WTC11 (cell line): ENCODE measurements at regions not wholly inside any gene's neighbourhood (a gene's known extent, or its start where the extent isn't known, plus 50 kb on each side); places are given as distances from the start of the nearest gene placed in this dataset.

ENCODE experiments used
- ATAC-seq: fragments of 200-7000 bp; cut with Tn5 transposase; 2 replicates; pipeline ENCODE4 v1.10.0; 2021; ENCODE audit warnings: mild to moderate bottlenecking, moderate library complexity
- CTCF ChIA-PET: fragments of 300-600 bp; sonication (Branson Sonifier 250); formaldehyde crosslinking; loops from one replicate; lab custom pipeline; 2021; ENCODE audit warnings: antibody characterized with exemption; lab: Charles Lee
- POLR2A ChIA-PET: fragments of 350-600 bp; sonication (Branson Sonifier 250); formaldehyde crosslinking; loops from one replicate; lab custom pipeline; 2021; ENCODE audit warnings: antibody characterized with exemption; lab: Charles Lee
- DNase-seq: peaks from one replicate; pipeline ENCODE4 v3.0.0; 2021; ENCODE audit warnings: low spot score
- H3K27ac Mint-ChIP-seq: 2 replicates; pipeline ENCODE4 v1.8.0; 2021; ENCODE audit warnings: mixed read lengths
- H3K27me3 Mint-ChIP-seq: 2 replicates; pipeline ENCODE4 v1.8.0; 2021; ENCODE audit warnings: low read depth, mild to moderate bottlenecking, moderate library complexity, mixed read lengths
- H3K36me3 Mint-ChIP-seq: 2 replicates; pipeline ENCODE4 v1.8.0; 2021; ENCODE audit warnings: mixed read lengths
- H3K4me1 Mint-ChIP-seq: 2 replicates; pipeline ENCODE4 v1.8.0; 2022; ENCODE audit warnings: mixed read lengths
- H3K4me3 Mint-ChIP-seq: 2 replicates; pipeline ENCODE4 v1.8.0; 2021; ENCODE audit warnings: mild to moderate bottlenecking, moderate library complexity, mixed read lengths
- H3K9me3 Mint-ChIP-seq: 2 replicates; pipeline ENCODE4 v1.8.0; 2021; ENCODE audit warnings: mixed read lengths
- CREM ChIP-seq: sonication (generic); formaldehyde crosslinking; IDR thresholded peaks from 2 replicates; pipeline ENCODE4 v1.8.1; 2022; ENCODE audit warnings: mild to moderate bottlenecking, missing genetic modification reagents, moderate library complexity
- ETV6 ChIP-seq: sonication (generic); formaldehyde crosslinking; IDR thresholded peaks from 2 replicates; pipeline ENCODE4 v1.8.1; 2022; ENCODE audit warnings: mild to moderate bottlenecking, missing genetic modification reagents
- KAT7 ChIP-seq: sonication (generic); formaldehyde crosslinking; IDR thresholded peaks from 2 replicates; pipeline ENCODE4 v1.8.1; 2023; ENCODE audit warnings: missing genetic modification reagents, mild to moderate bottlenecking, borderline replicate concordance
- NFATC4 ChIP-seq: fragments of 250-450 bp; sonication (Bioruptor Pico); IDR thresholded peaks from 2 replicates; pipeline ENCODE4 v1.9.0; 2021; ENCODE audit warnings: mild to moderate bottlenecking
- NR1H2 ChIP-seq: sonication (generic); formaldehyde crosslinking; IDR thresholded peaks from 2 replicates; pipeline ENCODE4 v1.9.0; 2021; ENCODE audit warnings: mild to moderate bottlenecking, moderate library complexity, missing genetic modification reagents
- NR3C1 ChIP-seq: sonication (generic); formaldehyde crosslinking; conservative IDR thresholded peaks from 2 replicates; pipeline ENCODE4 v1.8.1; 2023; ENCODE audit warnings: low read depth, mild to moderate bottlenecking, missing genetic modification reagents
- PRRX2 ChIP-seq: fragments of 250-450 bp; sonication (Bioruptor Pico); IDR thresholded peaks from 2 replicates; pipeline ENCODE4 v1.8.0; 2021; ENCODE audit warnings: mild to moderate bottlenecking
- RELA ChIP-seq: sonication (generic); formaldehyde crosslinking; IDR thresholded peaks from 2 replicates; pipeline ENCODE4 v1.8.1; 2022; ENCODE audit warnings: missing genetic modification reagents, mild to moderate bottlenecking, borderline replicate concordance
- SMAD3 ChIP-seq: sonication (generic); formaldehyde crosslinking; IDR thresholded peaks from 2 replicates; pipeline ENCODE4 v1.8.0; 2022; ENCODE audit warnings: missing genetic modification reagents, mild to moderate bottlenecking, borderline replicate concordance
- TP53 ChIP-seq: sonication (generic); formaldehyde crosslinking; IDR thresholded peaks from 2 replicates; pipeline ENCODE4 v1.8.1; 2023; ENCODE audit warnings: mild to moderate bottlenecking, missing genetic modification reagents
- ZNF121 ChIP-seq: sonication (generic); formaldehyde crosslinking; IDR thresholded peaks from 2 replicates; pipeline ENCODE4 v1.8.0; 2023; ENCODE audit warnings: missing genetic modification reagents
- ZNF317 ChIP-seq: sonication (generic); formaldehyde crosslinking; IDR thresholded peaks from 2 replicates; pipeline ENCODE4 v1.8.1; 2023; ENCODE audit warnings: low read depth, mild to moderate bottlenecking, moderate library complexity, missing genetic modification reagents, borderline replicate concordance
- ZNF671 ChIP-seq: fragments of 250-450 bp; sonication (Bioruptor Pico); IDR thresholded peaks from 2 replicates; pipeline ENCODE4 v1.8.0; 2021; ENCODE audit warnings: mild to moderate bottlenecking
- TF ChIP-seq, protein P1 (sequence below): fragments of 250-450 bp; sonication (Bioruptor Pico); IDR thresholded peaks from 2 replicates; pipeline ENCODE4 v1.9.0; 2021; ENCODE audit warnings: moderate library complexity, mild to moderate bottlenecking, inconsistent platforms, borderline replicate concordance
- TF ChIP-seq, protein P2 (sequence below): fragments of 250-450 bp; sonication (Bioruptor Pico); IDR thresholded peaks from 2 replicates; pipeline ENCODE4 v1.9.0; 2021; ENCODE audit warnings: mild to moderate bottlenecking
- TF ChIP-seq, protein P3 (sequence below): sonication (generic); formaldehyde crosslinking; IDR thresholded peaks from 2 replicates; pipeline ENCODE4 v1.8.1; 2022; ENCODE audit warnings: missing genetic modification reagents, borderline replicate concordance
- TF ChIP-seq, protein P4 (sequence below): fragments of 250-450 bp; sonication (Bioruptor Pico); conservative IDR thresholded peaks from 2 replicates; pipeline ENCODE4 v1.9.0; 2021; ENCODE audit warnings: mild to moderate bottlenecking
- TF ChIP-seq, protein P5 (sequence below): sonication (generic); formaldehyde crosslinking; IDR thresholded peaks from 2 replicates; pipeline ENCODE4 v1.8.1; 2023; ENCODE audit warnings: mild to moderate bottlenecking, missing genetic modification reagents, borderline replicate concordance
- TF ChIP-seq, protein P6 (sequence below): sonication (generic); formaldehyde crosslinking; IDR thresholded peaks from 2 replicates; pipeline ENCODE4 v1.8.1; 2022; ENCODE audit warnings: low read depth, mild to moderate bottlenecking, moderate library complexity, missing genetic modification reagents, borderline replicate concordance

DNA sequence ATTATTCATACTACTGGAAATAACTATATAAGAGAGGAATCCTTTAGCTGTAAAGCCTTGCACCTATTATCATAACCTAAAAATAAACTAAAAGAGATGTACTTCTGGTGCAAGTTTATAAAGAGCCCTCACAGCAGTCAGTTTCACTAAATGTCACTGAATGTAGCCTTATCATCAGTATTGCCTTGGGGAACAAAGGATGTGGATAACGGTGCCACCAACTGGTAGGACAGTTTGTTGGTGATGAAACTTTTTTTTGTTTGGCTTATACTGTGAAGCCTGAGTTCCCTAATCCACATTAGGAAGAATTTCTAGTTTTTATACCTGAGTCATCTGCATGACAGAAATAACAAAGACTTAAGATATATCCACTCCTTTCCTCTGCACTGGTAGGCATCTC, 117.9 kb upstream of the COL1A2 start (continued):
- no peak for TF ChIP-seq ETV6 (CRISPR knock-in tag)
- no peak for TF ChIP-seq SMAD3 (CRISPR knock-in tag)
- TF ChIP-seq TP53 (CRISPR knock-in tag) = no peak
- TF ChIP-seq, protein P1, sequence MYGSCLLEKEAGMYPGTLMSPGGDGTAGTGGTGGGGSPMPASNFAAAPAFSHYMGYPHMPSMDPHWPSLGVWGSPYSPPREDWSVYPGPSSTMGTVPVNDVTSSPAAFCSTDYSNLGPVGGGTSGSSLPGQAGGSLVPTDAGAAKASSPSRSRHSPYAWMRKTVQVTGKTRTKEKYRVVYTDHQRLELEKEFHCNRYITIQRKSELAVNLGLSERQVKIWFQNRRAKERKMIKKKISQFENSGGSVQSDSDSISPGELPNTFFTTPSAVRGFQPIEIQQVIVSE (CRISPR knock-in tag) = no peak
- TF ChIP-seq, protein P2, sequence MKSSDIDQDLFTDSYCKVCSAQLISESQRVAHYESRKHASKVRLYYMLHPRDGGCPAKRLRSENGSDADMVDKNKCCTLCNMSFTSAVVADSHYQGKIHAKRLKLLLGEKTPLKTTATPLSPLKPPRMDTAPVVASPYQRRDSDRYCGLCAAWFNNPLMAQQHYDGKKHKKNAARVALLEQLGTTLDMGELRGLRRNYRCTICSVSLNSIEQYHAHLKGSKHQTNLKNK (CRISPR knock-in tag) = no peak
- no peak for TF ChIP-seq NR3C1 (CRISPR knock-in tag)
- TF ChIP-seq PRRX2 (CRISPR knock-in tag) = no peak
- TF ChIP-seq, protein P3, sequence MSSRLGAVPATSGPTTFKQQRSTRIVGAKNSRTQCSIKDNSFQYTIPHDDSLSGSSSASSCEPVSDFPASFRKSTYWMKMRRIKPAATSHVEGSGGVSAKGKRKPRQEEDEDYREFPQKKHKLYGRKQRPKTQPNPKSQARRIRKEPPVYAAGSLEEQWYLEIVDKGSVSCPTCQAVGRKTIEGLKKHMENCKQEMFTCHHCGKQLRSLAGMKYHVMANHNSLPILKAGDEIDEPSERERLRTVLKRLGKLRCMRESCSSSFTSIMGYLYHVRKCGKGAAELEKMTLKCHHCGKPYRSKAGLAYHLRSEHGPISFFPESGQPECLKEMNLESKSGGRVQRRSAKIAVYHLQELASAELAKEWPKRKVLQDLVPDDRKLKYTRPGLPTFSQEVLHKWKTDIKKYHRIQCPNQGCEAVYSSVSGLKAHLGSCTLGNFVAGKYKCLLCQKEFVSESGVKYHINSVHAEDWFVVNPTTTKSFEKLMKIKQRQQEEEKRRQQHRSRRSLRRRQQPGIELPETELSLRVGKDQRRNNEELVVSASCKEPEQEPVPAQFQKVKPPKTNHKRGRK (CRISPR knock-in tag) = no peak

DNA sequence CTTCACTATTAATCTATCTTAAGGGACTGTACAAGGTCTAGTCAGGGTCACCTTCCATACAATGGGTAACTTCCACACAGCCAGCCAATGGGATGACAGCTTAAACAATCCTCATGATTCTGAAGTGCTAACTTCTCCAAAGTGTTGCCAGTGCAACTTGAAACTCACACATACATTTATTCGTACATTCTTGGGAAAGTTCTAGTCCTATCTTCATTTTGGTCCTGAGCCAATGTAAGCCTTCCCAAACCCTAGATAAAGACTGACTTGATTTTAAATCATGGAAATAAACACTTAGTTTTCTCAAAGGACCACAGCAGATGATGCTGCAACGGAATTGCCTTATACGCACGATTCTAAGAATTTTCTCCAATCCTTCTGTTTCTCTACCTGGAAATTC, 117.5 kb upstream of the COL1A2 start:
- POLR2A ChIA-PET = no interaction called here
- H3K4me1 Mint-ChIP-seq = no peaks in the 10 kb centered on the region; the same call in 1 of the 2 replicates
- H3K27ac Mint-ChIP-seq = no peak overlapping the region
- ATAC-seq = no peak; the same call in 1 of the 2 replicates
- no peak overlapping the region for H3K4me3 Mint-ChIP-seq
- no peak for DNase-seq
- peaks cover 3% of the 10 kb centered on the region; the same call in 1 of the 2 replicates for H3K27me3 Mint-ChIP-seq
- CTCF ChIA-PET = no interaction called here
- TF ChIP-seq ZNF121 (CRISPR knock-in tag) (no peak), NR3C1 (CRISPR knock-in tag) (no peak), NFATC4 (no peak), CREM (CRISPR knock-in tag) (no peak), NR1H2 (CRISPR knock-in tag) (no peak), ZNF317 (CRISPR knock-in tag) (no peak), KAT7 (no peak), ZNF671 (CRISPR knock-in tag) (no peak), RELA (CRISPR knock-in tag) (no peak)
- TF ChIP-seq, protein P4, sequence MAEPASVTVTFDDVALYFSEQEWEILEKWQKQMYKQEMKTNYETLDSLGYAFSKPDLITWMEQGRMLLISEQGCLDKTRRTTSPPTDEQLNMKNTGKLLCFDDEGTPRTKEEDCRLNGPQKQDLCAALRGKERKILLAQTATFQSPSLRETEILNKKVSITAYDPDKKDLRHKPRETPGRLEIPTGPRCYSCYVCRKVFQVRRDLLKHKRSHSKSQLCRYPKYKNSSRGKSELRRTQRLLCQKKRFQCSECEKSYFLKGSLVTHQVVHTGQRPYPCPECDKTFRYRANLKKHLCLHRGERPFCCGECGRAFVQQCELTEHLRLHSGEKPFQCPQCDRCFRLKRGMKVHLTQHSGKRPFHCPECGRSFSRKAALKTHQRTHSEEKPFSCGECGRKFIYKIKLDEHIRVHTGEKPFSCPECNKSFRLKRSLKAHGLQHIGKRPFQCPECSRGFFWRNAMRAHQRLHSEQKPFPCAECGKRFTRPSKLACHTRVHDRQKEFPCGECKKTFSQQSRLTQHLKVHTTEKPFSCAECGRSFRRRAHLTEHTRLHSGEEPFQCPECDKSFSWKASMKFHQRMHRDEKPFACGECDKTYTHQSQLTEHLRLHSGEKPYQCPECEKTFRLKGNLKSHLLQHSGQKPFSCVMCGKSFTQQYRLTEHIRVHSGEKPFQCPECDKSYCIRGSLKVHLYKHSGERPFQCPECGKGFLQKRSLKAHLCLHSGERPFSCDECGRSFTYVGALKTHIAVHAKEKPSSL (CRISPR knock-in tag) = no peak
- TF ChIP-seq, protein P5, sequence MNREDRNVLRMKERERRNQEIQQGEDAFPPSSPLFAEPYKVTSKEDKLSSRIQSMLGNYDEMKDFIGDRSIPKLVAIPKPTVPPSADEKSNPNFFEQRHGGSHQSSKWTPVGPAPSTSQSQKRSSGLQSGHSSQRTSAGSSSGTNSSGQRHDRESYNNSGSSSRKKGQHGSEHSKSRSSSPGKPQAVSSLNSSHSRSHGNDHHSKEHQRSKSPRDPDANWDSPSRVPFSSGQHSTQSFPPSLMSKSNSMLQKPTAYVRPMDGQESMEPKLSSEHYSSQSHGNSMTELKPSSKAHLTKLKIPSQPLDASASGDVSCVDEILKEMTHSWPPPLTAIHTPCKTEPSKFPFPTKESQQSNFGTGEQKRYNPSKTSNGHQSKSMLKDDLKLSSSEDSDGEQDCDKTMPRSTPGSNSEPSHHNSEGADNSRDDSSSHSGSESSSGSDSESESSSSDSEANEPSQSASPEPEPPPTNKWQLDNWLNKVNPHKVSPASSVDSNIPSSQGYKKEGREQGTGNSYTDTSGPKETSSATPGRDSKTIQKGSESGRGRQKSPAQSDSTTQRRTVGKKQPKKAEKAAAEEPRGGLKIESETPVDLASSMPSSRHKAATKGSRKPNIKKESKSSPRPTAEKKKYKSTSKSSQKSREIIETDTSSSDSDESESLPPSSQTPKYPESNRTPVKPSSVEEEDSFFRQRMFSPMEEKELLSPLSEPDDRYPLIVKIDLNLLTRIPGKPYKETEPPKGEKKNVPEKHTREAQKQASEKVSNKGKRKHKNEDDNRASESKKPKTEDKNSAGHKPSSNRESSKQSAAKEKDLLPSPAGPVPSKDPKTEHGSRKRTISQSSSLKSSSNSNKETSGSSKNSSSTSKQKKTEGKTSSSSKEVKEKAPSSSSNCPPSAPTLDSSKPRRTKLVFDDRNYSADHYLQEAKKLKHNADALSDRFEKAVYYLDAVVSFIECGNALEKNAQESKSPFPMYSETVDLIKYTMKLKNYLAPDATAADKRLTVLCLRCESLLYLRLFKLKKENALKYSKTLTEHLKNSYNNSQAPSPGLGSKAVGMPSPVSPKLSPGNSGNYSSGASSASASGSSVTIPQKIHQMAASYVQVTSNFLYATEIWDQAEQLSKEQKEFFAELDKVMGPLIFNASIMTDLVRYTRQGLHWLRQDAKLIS = no peak
- TF ChIP-seq, protein P6, sequence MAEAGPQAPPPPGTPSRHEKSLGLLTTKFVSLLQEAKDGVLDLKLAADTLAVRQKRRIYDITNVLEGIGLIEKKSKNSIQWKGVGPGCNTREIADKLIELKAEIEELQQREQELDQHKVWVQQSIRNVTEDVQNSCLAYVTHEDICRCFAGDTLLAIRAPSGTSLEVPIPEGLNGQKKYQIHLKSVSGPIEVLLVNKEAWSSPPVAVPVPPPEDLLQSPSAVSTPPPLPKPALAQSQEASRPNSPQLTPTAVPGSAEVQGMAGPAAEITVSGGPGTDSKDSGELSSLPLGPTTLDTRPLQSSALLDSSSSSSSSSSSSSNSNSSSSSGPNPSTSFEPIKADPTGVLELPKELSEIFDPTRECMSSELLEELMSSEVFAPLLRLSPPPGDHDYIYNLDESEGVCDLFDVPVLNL (CRISPR knock-in tag) = no peak
- TF ChIP-seq, all 79 proteins: peak for 0
- no peaks in the 10 kb centered on the region for H3K36me3 Mint-ChIP-seq
- no peaks in the 10 kb centered on the region for H3K9me3 Mint-ChIP-seq
